H9 (cell line): ENCODE measurements at regions not wholly inside any gene's neighbourhood (a gene's known extent, or its start where the extent isn't known, plus 50 kb on each side); places are given as distances from the start of the nearest gene placed in this dataset.

Experiments used
- DNase-seq: peaks from one replicate; pipeline ENCODE4 v3.0.0-alpha.2; 2017
- H2AFZ ChIP-seq: one replicate; pipeline ENCODE4 v1.6.1; 2013; ENCODE audit warnings: mild to moderate bottlenecking, low read length, control low read depth, moderate library complexity
- H2AK5ac ChIP-seq: 2 replicates; pipeline ENCODE4 v1.6.1; 2013; ENCODE audit warnings: low read length, control low read depth, mixed read lengths; ENCODE audit not compliant: insufficient read length
- H2BK120ac ChIP-seq: one replicate; pipeline ENCODE4 v1.6.1; 2013; ENCODE audit warnings: low read depth, mild to moderate bottlenecking, low read length, control low read depth, inconsistent platforms; ENCODE audit not compliant: poor library complexity, severe bottlenecking
- H2BK12ac ChIP-seq: 2 replicates; pipeline ENCODE4 v1.6.1; 2013; ENCODE audit warnings: low read length, control low read depth, mixed read lengths, low read depth; ENCODE audit not compliant: insufficient read length
- H2BK15ac ChIP-seq: 2 replicates; pipeline ENCODE4 v1.6.1; 2013; ENCODE audit warnings: low read depth, low read length, control low read depth
- H2BK20ac ChIP-seq: one replicate; pipeline ENCODE4 v1.6.1; 2013; ENCODE audit warnings: low read depth, mild to moderate bottlenecking, low read length, control low read depth, inconsistent platforms; ENCODE audit not compliant: poor library complexity, severe bottlenecking
- H2BK5ac ChIP-seq: 2 replicates; pipeline ENCODE4 v1.6.1; 2013; ENCODE audit warnings: low read length, control low read depth, mixed read lengths; ENCODE audit not compliant: insufficient read length
- H3K14ac ChIP-seq: 2 replicates; pipeline ENCODE4 v1.6.1; 2013; ENCODE audit warnings: low read length, control low read depth; ENCODE audit not compliant: insufficient read depth
- H3K18ac ChIP-seq: 2 replicates; pipeline ENCODE4 v1.6.1; 2013; ENCODE audit warnings: low read depth, mild to moderate bottlenecking, mixed read lengths, low read length, control low read depth; ENCODE audit not compliant: insufficient read length
- H3K23ac ChIP-seq: 2 replicates; pipeline ENCODE4 v1.6.1; 2013; ENCODE audit warnings: low read length, control low read depth, mixed read lengths, low read depth; ENCODE audit not compliant: insufficient read length
- H3K23me2 ChIP-seq: 2 replicates; pipeline ENCODE4 v1.6.1; 2013; ENCODE audit warnings: low read depth, mild to moderate bottlenecking, mixed read lengths, low read length, control low read depth; ENCODE audit not compliant: insufficient read length, poor library complexity, severe bottlenecking
- H3K27ac ChIP-seq: 2 replicates; pipeline ENCODE4 v1.5.1; 2013; ENCODE audit warnings: low read length, control low read depth, mixed read lengths, low read depth; ENCODE audit not compliant: insufficient read length
- H3K27me3 ChIP-seq: 2 replicates; pipeline ENCODE4 v1.6.1; 2013; ENCODE audit warnings: low read length, control low read depth, inconsistent platforms; ENCODE audit not compliant: insufficient read depth
- H3K4ac ChIP-seq: 2 replicates; pipeline ENCODE4 v1.6.1; 2013; ENCODE audit warnings: low read depth, mild to moderate bottlenecking, control low read depth, inconsistent platforms, low read length, moderate library complexity
- H3K4me1 ChIP-seq: 2 replicates; pipeline ENCODE4 v1.6.1; 2013; ENCODE audit warnings: low read length, control low read depth, inconsistent platforms; ENCODE audit not compliant: insufficient read depth
- H3K4me2 ChIP-seq: 2 replicates; pipeline ENCODE4 v1.6.1; 2013; ENCODE audit warnings: low read length, control low read depth, mixed read lengths; ENCODE audit not compliant: insufficient read length, insufficient read depth
- H3K56ac ChIP-seq: 2 replicates; pipeline ENCODE4 v1.6.1; 2013; ENCODE audit warnings: low read depth, mild to moderate bottlenecking, mixed read lengths, low read length, control low read depth; ENCODE audit not compliant: insufficient read length
- H3K79me1 ChIP-seq: 2 replicates; pipeline ENCODE4 v1.6.1; 2013; ENCODE audit warnings: low read depth, mild to moderate bottlenecking, moderate library complexity, low read length, control low read depth, inconsistent platforms; ENCODE audit not compliant: insufficient read depth, poor library complexity, severe bottlenecking
- H3K79me2 ChIP-seq: 2 replicates; pipeline ENCODE4 v1.6.1; 2013; ENCODE audit warnings: low read length, control low read depth, inconsistent platforms; ENCODE audit not compliant: insufficient read depth
- H3K9ac ChIP-seq: 2 replicates; pipeline ENCODE4 v1.6.1; 2013; ENCODE audit warnings: low read length, control low read depth, mixed read lengths; ENCODE audit not compliant: insufficient read length; ENCODE audit errors: extremely low read depth
- H3K9me3 ChIP-seq: one replicate; pipeline ENCODE4 v1.6.1; 2013; ENCODE audit warnings: low read depth, low read length, inconsistent platforms; ENCODE audit not compliant: control insufficient read depth
- H3T11ph ChIP-seq: one replicate; pipeline ENCODE4 v1.6.1; 2013; ENCODE audit warnings: mild to moderate bottlenecking, low read length, control low read depth, inconsistent platforms
- H4K20me1 ChIP-seq: one replicate; pipeline ENCODE4 v1.6.1; 2013; ENCODE audit not compliant: control insufficient read depth, insufficient read length, insufficient read depth
- H4K5ac ChIP-seq: 2 replicates; pipeline ENCODE4 v1.6.1; 2013; ENCODE audit warnings: low read depth, mild to moderate bottlenecking, mixed read lengths, low read length, control low read depth; ENCODE audit not compliant: insufficient read length
- H4K8ac ChIP-seq: replicated peaks from 2 replicates; pipeline ENCODE4 v1.6.1; 2013; ENCODE audit warnings: low read length, control low read depth, mixed read lengths, low read depth; ENCODE audit not compliant: insufficient read length
- H4K91ac ChIP-seq: 2 replicates; pipeline ENCODE4 v1.6.1; 2013; ENCODE audit warnings: low read depth, mild to moderate bottlenecking, moderate library complexity, mixed read lengths, low read length, control low read depth; ENCODE audit not compliant: insufficient read length
- H3K27ac Mint-ChIP-seq, 3 experiments: 2 replicates in 2 of 3; 3 replicates in 1 of 3; pipeline ENCODE4 v1.8.0; 2020 to 2021; ENCODE audit warnings: mixed read lengths in 3 of 3, mild to moderate bottlenecking in 1 of 3, moderate library complexity in 1 of 3
- H3K27me3 Mint-ChIP-seq: 2 replicates; pipeline ENCODE4 v1.8.0; 2021; ENCODE audit warnings: low read depth, mild to moderate bottlenecking, moderate library complexity, mixed read lengths
- H3K36me3 Mint-ChIP-seq, 3 experiments: 2 replicates in 2 of 3; 3 replicates in 1 of 3; pipeline ENCODE4 v1.8.0; 2020 to 2021; ENCODE audit warnings: low read depth in 3 of 3, mixed read lengths in 3 of 3; ENCODE audit not compliant: insufficient read depth in 1 of 3
- H3K4me1 Mint-ChIP-seq, 2 experiments: 2 replicates each; pipeline ENCODE4 v1.8.0; 2020; ENCODE audit warnings: mixed read lengths in 2 of 2
- H3K4me3 Mint-ChIP-seq, 2 experiments: 2 replicates in 1 of 2; 3 replicates in 1 of 2; pipeline ENCODE4 v1.8.0; 2020 to 2021; ENCODE audit warnings: mild to moderate bottlenecking in 2 of 2, mixed read lengths in 2 of 2, moderate library complexity in 1 of 2
- H3K9me3 Mint-ChIP-seq, 2 experiments: 2 replicates in 1 of 2; 3 replicates in 1 of 2; pipeline ENCODE4 v1.8.0; 2020; ENCODE audit warnings: mild to moderate bottlenecking in 2 of 2, mixed read lengths in 2 of 2, moderate library complexity in 1 of 2
- WGBS: extraction: QIAGEN DNeasy Blood & Tissue Kit; methylation state at CpG from one replicate; pipeline ENCODE4 v1.1.7; 2013; ENCODE audit warnings: missing lambda C conversion rate, low lambda C conversion rate, mixed read lengths; ENCODE audit not compliant: insufficient read length; ENCODE audit errors: extremely low coverage; 5-methylcytosine and 5-hydroxymethylcytosine counted together
- TF ChIP-seq, protein P1 (sequence below): fragments of 200-600 bp; sonication (generic); conservative IDR thresholded peaks from 3 replicates; pipeline ENCODE4 v1.8.0; 2021; ENCODE audit warnings: antibody characterized with exemption, mild to moderate bottlenecking

DNA sequence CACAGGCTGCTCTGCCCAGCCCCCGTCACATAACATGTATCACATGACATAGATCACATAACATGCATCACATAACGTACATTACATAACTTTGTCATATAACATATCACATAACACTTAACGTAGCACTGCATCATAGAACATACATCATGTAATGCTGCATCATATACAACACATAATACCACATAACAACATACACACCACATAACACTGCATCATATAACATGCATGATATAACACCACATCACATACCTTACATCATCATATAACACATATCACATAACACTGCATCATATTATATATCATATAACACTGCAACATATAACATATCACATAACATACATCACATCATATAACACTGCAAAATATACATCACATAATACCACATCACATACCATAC lies 83.8 kb downstream of the AXIN2 start:
- Histone ChIP-seq H2BK15ac (no peak overlapping the region), H3K4ac (no peak overlapping the region), H3K27me3 (no peaks in the 10 kb centered on the region), H2AK5ac (no peak overlapping the region), H2BK5ac (no peak overlapping the region), H3K23me2 (no peaks in the 10 kb centered on the region), H4K8ac (no peak overlapping the region), H2AFZ (no peak overlapping the region), H2BK12ac (no peak overlapping the region), H3T11ph (no peak overlapping the region), H3K18ac (no peak overlapping the region), H3K9ac (no peak overlapping the region), H4K91ac (no peak overlapping the region), H3K4me1 (no peaks in the 10 kb centered on the region), H3K56ac (no peak overlapping the region), H4K5ac (no peak overlapping the region), H3K23ac (no peak overlapping the region), H3K27ac (no peak overlapping the region), H3K9me3 (no peaks in the 10 kb centered on the region), H3K79me2 (no peaks in the 10 kb centered on the region), H3K79me1 (no peaks in the 10 kb centered on the region), H2BK120ac (no peak overlapping the region), H3K4me2 (no peak overlapping the region), H4K20me1 (no peaks in the 10 kb centered on the region), H2BK20ac (no peak overlapping the region), H3K14ac (no peak overlapping the region)
- TF ChIP-seq, protein P1, sequence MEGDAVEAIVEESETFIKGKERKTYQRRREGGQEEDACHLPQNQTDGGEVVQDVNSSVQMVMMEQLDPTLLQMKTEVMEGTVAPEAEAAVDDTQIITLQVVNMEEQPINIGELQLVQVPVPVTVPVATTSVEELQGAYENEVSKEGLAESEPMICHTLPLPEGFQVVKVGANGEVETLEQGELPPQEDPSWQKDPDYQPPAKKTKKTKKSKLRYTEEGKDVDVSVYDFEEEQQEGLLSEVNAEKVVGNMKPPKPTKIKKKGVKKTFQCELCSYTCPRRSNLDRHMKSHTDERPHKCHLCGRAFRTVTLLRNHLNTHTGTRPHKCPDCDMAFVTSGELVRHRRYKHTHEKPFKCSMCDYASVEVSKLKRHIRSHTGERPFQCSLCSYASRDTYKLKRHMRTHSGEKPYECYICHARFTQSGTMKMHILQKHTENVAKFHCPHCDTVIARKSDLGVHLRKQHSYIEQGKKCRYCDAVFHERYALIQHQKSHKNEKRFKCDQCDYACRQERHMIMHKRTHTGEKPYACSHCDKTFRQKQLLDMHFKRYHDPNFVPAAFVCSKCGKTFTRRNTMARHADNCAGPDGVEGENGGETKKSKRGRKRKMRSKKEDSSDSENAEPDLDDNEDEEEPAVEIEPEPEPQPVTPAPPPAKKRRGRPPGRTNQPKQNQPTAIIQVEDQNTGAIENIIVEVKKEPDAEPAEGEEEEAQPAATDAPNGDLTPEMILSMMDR = no peak
- Mint-ChIP-seq H3K36me3 (no peaks in the 10 kb centered on the region), H3K27ac (no peak overlapping the region), H3K9me3 (peaks cover 5 to 6% of the 10 kb centered on the region in 2 experiments; a peak in 3 of 5 replicates), H3K4me1 (no peaks in the 10 kb centered on the region), H3K27me3 (peaks cover 6% of the 10 kb centered on the region), H3K4me3 (no peak overlapping the region)
- WGBS = no CpG with 5 or more reads among the region's 3 CpGs
- DNase-seq = no peak
